IPS-NIHi7 (cell line): ENCODE measurements at regions not wholly inside any gene's neighbourhood (a gene's known extent, or its start where the extent isn't known, plus 50 kb on each side); places are given as distances from the start of the nearest gene placed in this dataset.
"Not testable (repeated sequence)": the region's sequence is repeated elsewhere in the genome, so short reads cannot be mapped to it uniquely, and the experiment has no call there.

Source experiments
- DNase-seq: peaks from one replicate; pipeline ENCODE4 v3.0.0; 2012; ENCODE audit warnings: mixed read lengths; ENCODE audit errors: extremely low spot score

- no peak for DNase-seq
Observed at GRCh38 chr20:53891306-53891894, 179.0 kb downstream of the BCAS1 start.

DNA sequence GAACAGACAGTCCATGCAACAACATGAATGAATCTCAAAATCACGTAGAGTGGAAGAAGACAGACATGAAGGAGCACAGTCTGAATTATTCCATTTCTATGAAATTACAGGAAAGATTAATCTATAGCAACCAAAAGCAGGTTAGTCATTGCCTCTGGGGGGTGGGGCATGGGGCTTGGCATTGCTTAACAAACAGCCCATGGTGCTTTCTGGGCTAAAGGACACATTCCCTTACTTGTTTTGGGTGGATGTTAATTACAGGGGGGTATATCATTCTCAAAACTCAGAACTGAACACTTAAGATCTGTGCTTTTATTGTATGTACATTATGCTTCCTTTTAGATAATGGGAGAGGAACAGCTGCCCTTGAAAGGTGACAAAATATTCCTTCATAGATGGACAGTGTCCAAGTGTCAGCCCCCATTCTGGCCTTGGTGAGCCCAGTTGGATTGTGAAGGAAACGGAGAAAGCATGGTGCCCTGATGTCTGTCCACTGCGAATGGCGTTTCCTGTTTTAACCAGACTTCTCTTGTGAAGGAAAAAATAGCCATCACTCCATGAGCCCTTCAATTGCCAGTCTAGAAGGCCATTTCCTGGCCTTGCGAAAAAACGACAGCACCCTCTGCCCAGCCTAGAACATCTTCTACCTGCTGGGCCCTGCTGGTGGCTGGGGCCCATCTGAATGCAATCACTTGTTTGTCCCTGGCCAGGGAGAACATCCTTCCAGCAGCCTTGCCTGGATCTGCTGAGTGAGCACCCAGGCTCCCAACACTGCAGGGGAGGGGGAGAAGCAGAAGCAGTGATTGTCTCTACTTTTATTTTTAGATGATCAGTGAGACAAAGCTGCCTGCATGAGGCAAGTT, 179.7 kb downstream of the BCAS1 start:
- no peak for DNase-seq

GRCh38 chr20:53889411-53890148, 180.8 kb downstream of the BCAS1 start:
- no peak for DNase-seq

- DNase-seq: no peak
Observed at GRCh38 chr20:53888951-53889350, 181.4 kb downstream of the BCAS1 start.

DNA sequence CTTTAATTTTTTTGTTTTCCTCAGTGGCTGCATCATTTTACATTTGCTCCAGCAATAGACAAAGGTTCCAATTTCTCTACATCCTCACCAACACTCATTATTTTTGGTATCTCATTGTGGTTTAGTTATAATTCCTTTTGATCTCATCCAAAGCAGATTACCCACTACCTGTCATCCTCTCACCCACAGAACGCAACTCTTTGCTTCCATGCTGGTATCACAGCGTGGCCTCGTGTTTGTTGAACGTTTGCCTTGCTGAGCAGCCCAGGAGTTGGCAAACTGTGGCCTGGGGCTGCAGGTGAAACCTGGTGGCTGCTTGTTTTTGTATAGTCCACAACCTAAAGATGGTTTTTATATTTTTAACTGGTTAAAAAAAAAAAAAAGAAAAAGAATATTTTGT, 181.9 kb downstream of the BCAS1 start:
- DNase-seq: no peak

DNA sequence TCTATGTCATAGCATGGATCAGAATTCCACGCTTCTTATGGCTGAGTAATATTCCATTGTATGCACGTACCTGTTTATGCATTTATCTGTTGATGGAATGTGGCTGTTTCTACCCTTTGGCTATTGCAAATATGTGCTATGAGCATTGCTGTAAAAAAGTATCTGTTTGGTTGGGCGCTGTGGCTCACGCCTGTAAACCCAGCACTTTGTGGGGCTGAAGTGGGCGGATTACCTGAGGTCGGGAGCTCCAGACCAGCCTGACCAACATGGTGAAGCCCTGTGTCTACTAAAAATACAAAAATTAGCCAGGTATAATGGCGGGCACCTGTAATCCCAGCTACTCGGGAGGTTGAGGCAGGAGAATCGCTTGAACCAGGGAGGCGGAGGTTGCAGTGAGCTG, 182.4 kb downstream of the BCAS1 start:
- DNase-seq: no peak

DNA sequence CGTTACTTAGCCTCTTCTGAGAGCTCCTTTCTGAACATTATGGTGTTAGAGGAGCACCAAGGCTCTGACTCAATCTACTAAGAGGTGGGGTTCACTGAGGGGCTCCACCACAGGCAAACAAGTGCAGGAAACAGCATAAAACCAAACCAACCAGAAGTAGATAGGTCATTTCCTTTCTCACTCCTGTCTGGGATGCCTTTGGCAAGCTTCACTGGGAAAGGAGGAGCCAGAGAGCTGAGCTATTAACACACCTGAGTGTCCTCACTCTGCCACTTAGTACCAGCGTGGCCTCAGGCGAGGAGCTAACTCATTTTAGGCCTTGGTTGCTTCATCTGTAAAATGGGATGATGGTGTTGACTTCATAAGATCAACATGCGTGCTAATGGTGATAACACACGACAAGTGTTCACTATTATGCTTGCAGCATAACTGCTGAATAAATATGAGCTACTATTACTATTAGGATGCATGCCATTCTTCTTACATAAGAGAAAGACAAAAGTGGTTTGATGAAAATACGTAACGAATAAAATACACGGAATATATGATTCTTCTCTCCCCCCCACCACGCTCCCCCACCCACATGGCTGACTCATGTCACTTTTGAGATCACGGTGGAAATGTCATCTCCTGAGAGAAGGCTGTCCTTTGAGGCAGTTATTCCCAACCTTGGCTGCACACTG, 185.4 kb downstream of the BCAS1 start:
- DNase-seq: no peak

GRCh38 chr20:53883098-53883911, 187.1 kb downstream of the BCAS1 start:
- DNase-seq: no peak

- not testable (repeated sequence) for DNase-seq
Observed at GRCh38 chr20:53882438-53882986, 187.9 kb downstream of the BCAS1 start.

GRCh38 chr20:53881362-53881761, 189.0 kb downstream of the BCAS1 start:
- DNase-seq: no peak

- no peak for DNase-seq
Observed at GRCh38 chr20:53880108-53880641, 190.2 kb downstream of the BCAS1 start.

DNA sequence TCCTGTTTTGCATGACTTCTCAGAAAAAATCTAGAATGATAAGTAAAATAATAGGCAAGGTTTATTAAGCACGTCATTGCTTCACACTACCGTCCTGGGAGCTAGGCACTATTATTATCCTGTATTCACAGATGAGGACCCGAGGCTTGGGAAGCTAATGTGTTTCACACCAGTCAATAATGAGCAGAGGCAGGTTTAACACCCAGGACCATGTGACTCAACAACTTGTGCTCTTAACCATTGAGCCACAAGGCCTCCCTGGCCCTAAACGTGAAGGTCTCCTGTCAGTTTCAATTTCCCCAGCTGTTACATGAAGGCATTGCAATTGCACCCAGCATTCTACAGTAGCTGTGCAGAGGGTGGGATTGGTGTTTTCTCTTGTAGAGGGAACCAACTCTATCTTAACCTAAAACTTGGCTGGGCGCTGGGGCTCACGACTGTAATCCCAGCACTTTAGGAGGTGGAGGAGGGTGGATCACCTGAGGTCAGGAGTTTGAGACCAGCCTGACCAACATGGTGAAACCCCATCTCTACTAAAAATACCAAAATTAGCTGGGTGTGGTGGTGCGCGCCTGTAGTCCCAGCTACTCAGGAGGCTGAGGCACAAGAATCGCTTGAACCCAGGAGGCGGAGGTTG, 191.2 kb downstream of the BCAS1 start:
- DNase-seq: no peak

- no peak for DNase-seq
Observed at GRCh38 chr20:53878262-53879047, 191.9 kb downstream of the BCAS1 start.

DNA sequence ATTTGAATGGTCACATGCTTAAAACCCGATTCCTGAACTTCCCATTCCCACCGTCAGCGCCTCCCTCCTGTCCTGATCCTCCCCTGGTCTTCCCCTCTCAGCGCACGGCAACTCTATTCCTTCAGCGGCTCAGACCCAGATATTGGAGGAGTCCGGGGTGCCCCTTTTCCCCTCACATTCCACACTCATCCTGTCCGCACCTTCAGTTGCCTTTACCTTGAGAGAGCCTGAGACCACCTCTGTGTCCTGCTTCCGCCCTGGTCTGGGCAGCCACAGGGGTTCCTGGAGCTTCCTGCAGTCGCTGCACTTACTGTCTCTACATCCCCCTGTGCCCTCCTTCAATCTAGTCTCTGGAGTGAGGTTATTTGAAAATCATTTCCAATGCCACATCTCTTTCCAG, 193.4 kb downstream of the BCAS1 start:
- DNase-seq: no peak

DNA sequence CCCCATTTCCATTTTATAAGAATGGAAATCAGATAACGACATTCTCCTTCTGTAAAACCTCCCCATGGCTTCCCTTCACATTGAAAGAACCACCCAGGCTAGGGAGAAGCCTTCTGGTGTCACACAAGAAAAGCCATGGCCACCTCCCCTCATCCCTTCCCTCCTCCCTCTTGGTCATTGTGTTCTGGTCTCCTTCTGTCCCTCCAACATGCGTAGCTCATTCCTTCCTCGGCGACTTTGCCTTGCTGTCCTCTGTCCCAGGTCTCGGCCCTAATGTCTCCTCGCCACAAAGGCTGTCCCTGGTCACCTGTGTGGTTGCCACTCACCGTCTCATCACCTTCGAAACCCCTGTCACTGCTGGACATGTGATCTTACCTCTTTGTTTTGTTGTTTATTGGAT, 193.9 kb downstream of the BCAS1 start:
- no peak for DNase-seq

GRCh38 chr20:53875452-53875851, 194.9 kb downstream of the BCAS1 start:
- DNase-seq: no peak

DNA sequence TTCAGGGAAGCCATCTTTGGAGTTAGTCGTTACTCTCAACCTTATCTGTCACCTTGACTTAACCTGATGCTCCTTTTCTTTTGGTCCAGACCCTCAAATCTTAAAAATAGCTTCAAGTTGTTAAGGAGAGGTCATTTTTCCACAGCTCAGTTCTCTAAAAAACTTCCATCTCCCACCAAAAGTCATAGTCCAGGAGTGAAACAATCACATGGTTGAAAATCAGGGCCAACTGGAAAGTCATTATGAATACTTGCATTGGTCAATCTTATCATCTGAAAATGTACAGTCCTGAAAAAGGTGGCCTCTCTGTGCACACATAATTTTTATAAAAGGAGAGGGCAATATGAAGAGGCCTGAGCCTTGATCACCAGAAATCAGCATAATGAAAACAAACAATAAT, 195.7 kb downstream of the BCAS1 start:
- no peak for DNase-seq

DNA sequence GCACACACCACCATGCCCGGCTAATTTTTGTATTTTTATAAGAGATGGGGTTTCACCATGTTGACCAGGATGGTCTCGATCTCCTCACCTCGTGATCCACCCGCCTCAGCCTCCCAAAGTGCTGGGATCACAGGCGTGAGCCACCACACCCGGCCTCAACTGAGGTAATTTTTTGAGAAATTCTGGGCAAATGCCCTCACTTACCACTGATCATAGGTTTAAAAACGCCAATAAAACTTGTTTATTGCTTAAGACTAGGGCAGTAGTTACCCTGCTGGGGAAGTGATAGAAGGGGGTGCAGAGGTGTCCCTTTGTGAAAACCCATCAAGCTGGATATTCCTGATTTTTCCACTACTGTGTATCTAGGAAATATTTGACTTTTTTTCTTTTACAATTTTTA, 196.3 kb downstream of the BCAS1 start:
- DNase-seq: no peak

DNA sequence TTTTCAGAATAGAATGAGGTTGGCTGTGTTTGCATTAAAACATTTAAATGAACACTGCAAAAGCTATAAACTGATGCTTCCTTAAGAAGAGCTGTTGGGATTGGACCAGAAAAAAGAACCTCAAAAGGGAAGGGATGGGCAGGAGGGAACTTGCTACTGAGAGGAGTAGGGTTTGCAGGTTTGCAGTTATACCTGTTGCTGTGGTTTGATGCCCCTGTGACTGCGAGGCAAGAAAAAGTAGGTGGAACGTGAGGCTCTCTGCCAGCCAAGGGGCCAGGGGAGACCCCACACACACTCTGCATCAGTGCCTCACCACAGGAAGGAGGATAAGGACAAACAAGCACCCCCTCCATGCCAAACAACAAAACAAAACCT, 197.2 kb downstream of the BCAS1 start:
- no peak for DNase-seq
